KBM-7 (cell line): ENCODE measurements at regions not wholly inside any gene's neighbourhood (a gene's known extent, or its start where the extent isn't known, plus 50 kb on each side); places are given as distances from the start of the nearest gene placed in this dataset.
"Not testable (repeated sequence)": the region's sequence is repeated elsewhere in the genome, so short reads cannot be mapped to it uniquely, and the experiment has no call there.

ENCODE experiments used
- DNase-seq: peaks from one replicate; pipeline ENCODE4 v3.0.0-alpha.2; 2015
- in situ Hi-C: fragments of 300-500 bp; cut with MboI; formaldehyde crosslinking; loops from 2 replicates; pipeline ENCODE4 v1.14.3; 2020; ENCODE audit warnings: low sequenced_read_pairs, low pct_unique_long_range_greater_than_20kb, mixed read lengths

GRCh38 chr6:90694802-90695201 is 107.9 kb upstream of the MAP3K7 start:
- no peak for DNase-seq
- in situ Hi-C loops: no loop called here

- DNase-seq: no peak
- in situ Hi-C loops: no loop called here
Observed at GRCh38 chr6:90691823-90692222, 105.0 kb upstream of the MAP3K7 start.

GRCh38 chr6:90689172-90689571 is 102.3 kb upstream of the MAP3K7 start:
- DNase-seq: no peak
- in situ Hi-C loops: no loop called here

- no peak for DNase-seq
- in situ Hi-C loops: no loop called here
Observed at GRCh38 chr6:90687775-90688380, 101.0 kb upstream of the MAP3K7 start.

- in situ Hi-C loops: no loop called here
Observed at GRCh38 chr6:90681863-90682262, 95.0 kb upstream of the MAP3K7 start.

GRCh38 chr6:90678049-90678779 is 91.3 kb upstream of the MAP3K7 start:
- in situ Hi-C loops: no loop called here
- no peak for DNase-seq

More at GRCh38 chr6:90681863-90682262, 95.0 kb upstream of the MAP3K7 start:
- no peak for DNase-seq

- in situ Hi-C loops: no loop called here
Observed at GRCh38 chr6:90677440-90677839, 90.6 kb upstream of the MAP3K7 start.

GRCh38 chr6:90676516-90677300 is 89.8 kb upstream of the MAP3K7 start:
- no peak for DNase-seq
- in situ Hi-C loops: no loop called here

More at GRCh38 chr6:90677440-90677839, 90.6 kb upstream of the MAP3K7 start:
- DNase-seq: no peak

GRCh38 chr6:90675107-90675506 is 88.2 kb upstream of the MAP3K7 start:
- in situ Hi-C loops, DNase-seq: not testable (repeated sequence)

- DNase-seq, in situ Hi-C loops: not testable (repeated sequence)
Observed at GRCh38 chr6:90674077-90674476, 87.2 kb upstream of the MAP3K7 start.

GRCh38 chr6:90669846-90670245 is 83.0 kb upstream of the MAP3K7 start:
- no peak for DNase-seq
- in situ Hi-C loops: no loop called here

GRCh38 chr6:90669420-90669819 is 82.5 kb upstream of the MAP3K7 start:
- in situ Hi-C loops: no loop called here
- DNase-seq: no peak

- no peak for DNase-seq
- in situ Hi-C loops: no loop called here
Observed at GRCh38 chr6:90668141-90668540, 81.3 kb upstream of the MAP3K7 start.

GRCh38 chr6:90663873-90664272 is 77.0 kb upstream of the MAP3K7 start:
- in situ Hi-C loops: no loop called here
- DNase-seq: no peak

- no peak for DNase-seq
- in situ Hi-C loops: no loop called here
Observed at GRCh38 chr6:90663106-90663505, 76.2 kb upstream of the MAP3K7 start.

GRCh38 chr6:90660931-90661330 is 74.1 kb upstream of the MAP3K7 start:
- in situ Hi-C loops: no loop called here
- DNase-seq: no peak

GRCh38 chr6:90658497-90658896 is 71.6 kb upstream of the MAP3K7 start:
- in situ Hi-C loops: no loop called here

GRCh38 chr6:90656325-90656724 is 69.5 kb upstream of the MAP3K7 start:
- no peak for DNase-seq
- in situ Hi-C loops: no loop called here

More at GRCh38 chr6:90658497-90658896, 71.6 kb upstream of the MAP3K7 start:
- DNase-seq: no peak

- in situ Hi-C loops: no loop called here
- no peak for DNase-seq
Observed at GRCh38 chr6:90654806-90655205, 67.9 kb upstream of the MAP3K7 start.

- no peak for DNase-seq
- in situ Hi-C loops: no loop called here
Observed at GRCh38 chr6:90654166-90654565, 67.3 kb upstream of the MAP3K7 start.
